GM18861 (cell line): ENCODE measurements at regions not wholly inside any gene's neighbourhood (a gene's known extent, or its start where the extent isn't known, plus 50 kb on each side); places are given as distances from the start of the nearest gene placed in this dataset.
"Not testable (repeated sequence)": the region's sequence is repeated elsewhere in the genome, so short reads cannot be mapped to it uniquely, and the experiment has no call there.

ENCODE experiments used
- ATAC-seq: cut with Tn5 transposase; IDR thresholded peaks from one replicate; pipeline ENCODE4 v1.9.1; 2021; ENCODE audit not compliant: unreplicated experiment

DNA sequence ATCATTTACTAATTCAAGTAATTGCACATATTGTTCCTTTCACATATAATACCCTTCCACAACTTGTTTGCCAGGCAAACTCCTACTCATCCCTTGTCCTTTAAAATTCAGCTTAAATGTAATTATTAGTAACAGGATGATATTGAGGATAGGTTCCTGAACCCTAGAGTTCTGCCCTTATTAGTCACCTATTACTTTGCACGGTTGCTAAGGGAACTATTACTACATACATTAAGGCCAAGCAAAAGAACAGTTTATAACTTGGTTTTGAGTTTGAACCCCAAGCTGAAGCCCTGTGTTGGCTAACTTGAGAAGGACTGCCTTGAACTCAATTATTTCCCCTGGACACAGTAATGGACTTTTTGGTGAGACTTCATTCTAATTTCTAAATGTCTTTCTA lies 529.7 kb downstream of the IGSF11 start:
- ATAC-seq: no peak

DNA sequence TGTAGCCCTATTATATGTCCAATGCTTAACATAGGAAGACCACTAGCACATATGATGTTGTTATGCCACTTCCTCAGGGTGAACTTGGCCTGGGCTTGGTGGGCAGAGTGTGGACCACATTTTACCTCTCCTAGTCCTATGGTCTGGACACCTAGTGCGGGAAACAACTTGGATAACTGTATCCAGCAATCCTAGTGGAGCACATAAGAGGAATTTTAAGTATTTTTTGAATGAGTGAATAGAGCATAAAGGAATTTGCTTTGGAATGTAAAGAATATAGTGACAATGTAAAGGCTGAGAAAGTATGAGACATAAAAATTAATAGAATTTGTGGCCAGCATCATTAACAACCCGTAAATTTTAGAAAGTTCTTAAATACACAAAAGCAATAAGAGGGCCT lies 528.9 kb downstream of the IGSF11 start:
- no peak for ATAC-seq

GRCh38 chr3:118511402-118511801 lies 523.2 kb downstream of the IGSF11 start:
- no peak for ATAC-seq

GRCh38 chr3:118512301-118512700 lies 522.3 kb downstream of the IGSF11 start:
- ATAC-seq: no peak

DNA sequence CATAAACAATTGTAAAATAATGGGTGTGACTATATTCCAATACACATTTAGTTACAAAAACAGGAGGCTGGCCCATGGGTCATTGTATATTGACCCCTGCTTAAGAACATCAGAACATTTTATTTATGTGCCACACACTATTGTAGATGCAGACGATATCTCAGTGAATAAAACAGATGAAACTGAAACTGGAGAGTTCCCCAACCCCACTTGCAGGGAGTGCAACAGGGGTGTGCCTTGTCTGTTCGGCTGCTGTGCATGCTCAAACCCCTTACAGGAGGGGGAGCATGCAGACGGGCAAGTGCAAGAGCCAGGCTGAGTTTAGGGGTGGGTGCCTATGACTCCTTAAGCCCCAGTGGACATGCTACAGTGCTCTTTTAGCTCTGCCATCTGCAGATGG lies 509.6 kb downstream of the IGSF11 start:
- ATAC-seq: no peak

DNA sequence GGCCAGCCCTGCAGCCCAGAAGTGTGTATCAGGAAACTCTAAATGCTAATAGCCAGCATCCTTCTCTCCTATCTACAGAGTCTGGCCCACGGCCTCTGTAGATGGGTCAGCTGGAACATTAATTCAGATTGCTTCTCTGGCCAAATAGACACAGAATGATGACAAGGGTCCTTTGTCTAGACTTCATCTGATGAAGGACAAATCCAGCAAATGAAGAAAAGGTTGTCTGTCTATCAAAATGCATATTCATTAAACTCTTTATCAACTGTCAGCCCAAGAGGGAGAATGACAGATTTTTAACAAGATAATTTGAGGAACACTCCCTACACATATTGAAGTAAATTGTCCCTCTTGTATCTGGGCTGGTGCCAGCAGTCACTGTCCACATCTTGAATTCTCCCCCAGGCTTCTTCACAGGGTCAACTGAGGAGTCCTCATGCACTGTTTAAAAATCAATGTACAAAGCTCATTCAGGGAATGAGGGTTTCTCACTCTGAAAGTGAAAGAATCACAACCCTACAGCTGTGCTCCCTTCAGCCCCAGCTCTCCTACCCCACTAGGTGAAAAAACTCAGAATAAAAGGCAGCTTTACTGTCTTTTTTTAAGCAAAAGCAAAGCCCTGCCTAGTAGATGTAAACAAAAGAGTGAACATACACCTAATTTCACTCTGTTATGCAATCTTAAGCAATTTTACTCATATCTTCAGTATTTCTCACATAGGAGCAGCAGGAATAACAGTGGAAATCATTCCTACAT lies 507.7 kb downstream of the IGSF11 start:
- ATAC-seq: peak; percentile 89

- ATAC-seq: peak; percentile 28
These were observed 507.1 kb downstream of the IGSF11 start for GRCh38 chr3:118527514-118528044.

- no peak for ATAC-seq
These were observed 505.1 kb downstream of the IGSF11 start for GRCh38 chr3:118529554-118529953.

GRCh38 chr3:118530350-118530922 lies 504.2 kb downstream of the IGSF11 start:
- no peak for ATAC-seq

DNA sequence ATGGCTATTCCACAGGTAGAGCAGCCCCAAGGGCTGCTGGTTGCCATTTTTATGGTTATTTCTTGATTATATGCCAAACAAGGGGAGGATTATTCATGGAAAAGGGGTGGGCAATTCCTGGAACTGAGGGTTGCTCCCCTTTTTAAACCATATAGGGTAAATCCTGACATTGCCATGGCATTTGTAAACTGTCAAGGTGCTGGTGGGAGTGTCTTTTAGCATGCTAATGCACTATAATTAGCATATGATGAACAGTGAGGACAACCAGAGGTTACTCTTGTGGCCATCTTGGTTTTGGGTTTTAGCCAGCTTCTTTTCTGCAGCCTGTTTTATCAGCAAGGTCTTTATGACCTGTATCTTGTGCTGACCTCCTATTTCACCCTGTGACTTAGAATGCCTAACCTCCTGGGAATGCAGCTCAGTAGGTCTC lies 503.7 kb downstream of the IGSF11 start:
- ATAC-seq: not testable (repeated sequence)

DNA sequence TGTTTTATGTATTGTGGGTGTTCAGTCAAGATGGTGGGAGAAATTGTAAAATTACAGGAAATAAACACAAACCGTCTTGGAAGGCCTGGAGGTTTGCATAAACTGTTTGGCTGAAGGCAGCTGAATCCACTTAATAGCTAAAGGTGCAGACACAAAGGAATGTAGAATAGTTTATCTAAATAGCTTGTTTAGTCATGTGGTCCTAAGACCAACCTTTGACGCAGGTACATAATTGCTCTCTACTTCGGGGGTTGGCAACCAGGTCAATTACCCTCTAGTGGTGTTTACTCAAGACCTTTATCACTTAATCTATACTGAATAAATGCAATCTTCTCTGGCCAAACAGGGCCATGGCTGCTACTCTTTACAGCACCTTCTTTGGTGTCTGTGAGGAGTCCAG lies 502.8 kb downstream of the IGSF11 start:
- no peak for ATAC-seq

DNA sequence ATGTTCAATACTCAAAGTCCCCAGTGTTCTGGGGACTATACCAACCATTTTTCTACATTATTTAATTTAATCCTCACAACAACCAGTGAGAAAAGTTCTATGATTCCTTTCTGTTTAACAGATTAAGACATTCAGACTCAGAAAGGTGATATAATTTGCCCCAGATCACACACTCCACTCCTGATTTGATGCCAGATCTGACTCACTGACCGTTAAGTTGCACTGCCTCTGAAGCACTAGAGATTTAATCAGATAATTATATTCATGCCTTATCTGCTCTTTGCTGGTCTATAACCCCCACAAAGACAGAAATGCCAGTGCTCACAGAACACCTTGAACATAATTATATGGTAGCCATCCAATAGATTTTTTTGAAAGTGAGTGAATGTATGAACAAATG lies 501.0 kb downstream of the IGSF11 start:
- ATAC-seq: no peak

DNA sequence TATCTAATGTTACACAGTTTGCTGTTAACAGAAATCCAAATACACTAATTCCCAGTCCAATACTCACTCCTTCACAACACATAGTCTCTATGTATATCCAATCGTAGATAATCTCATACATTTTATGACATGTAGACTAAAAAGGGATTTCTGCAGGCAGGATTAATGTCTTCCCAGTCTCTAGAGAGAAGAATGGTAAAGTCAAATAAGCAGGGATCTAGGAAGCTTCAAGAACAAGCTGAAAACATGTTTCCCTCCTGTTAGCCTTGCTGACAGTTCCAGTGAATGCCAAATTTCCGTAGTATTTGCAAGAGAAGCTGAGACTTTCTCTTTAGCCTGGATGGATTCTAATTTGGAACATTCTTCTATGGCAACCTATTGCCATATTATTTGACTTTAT lies 500.1 kb downstream of the IGSF11 start:
- ATAC-seq: no peak

DNA sequence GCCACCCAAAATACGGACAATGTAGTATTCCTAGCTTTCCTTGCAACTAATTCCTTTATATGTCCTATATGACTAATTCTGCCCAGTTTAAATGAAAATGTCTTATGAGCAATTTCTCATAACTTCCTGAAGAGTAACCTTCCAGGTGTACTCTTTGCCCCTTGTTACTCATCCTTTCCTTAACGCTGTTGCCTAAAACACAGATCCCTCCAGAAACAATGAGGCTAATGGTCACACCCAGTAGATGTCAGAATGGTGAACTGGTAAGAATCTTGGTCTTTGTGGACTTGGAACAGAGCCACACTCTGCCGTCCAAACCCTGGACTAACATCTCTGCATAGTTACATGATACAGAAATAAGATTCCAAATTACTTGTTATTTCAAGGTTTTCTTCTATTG lies 497.9 kb downstream of the IGSF11 start:
- no peak for ATAC-seq

GRCh38 chr3:118537454-118537853 lies 497.2 kb downstream of the IGSF11 start:
- ATAC-seq: no peak

DNA sequence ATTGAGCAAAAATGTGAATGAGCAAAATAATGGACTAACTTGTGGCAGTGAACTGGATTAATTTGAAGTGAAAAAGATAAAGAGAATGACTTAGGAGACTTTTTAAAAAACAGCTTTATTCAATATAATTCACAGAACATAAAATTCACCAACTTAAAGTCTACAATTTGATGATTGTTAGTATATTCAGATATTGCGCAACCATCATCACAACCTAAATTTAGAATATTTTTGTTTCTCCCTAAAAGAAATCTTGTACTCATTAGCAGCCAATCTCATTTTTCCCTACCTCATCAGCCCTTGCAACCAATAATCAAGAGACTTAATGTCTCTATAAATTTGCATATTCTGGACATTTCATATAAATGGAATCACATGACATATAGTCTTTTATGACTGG lies 496.5 kb downstream of the IGSF11 start:
- ATAC-seq: no peak

DNA sequence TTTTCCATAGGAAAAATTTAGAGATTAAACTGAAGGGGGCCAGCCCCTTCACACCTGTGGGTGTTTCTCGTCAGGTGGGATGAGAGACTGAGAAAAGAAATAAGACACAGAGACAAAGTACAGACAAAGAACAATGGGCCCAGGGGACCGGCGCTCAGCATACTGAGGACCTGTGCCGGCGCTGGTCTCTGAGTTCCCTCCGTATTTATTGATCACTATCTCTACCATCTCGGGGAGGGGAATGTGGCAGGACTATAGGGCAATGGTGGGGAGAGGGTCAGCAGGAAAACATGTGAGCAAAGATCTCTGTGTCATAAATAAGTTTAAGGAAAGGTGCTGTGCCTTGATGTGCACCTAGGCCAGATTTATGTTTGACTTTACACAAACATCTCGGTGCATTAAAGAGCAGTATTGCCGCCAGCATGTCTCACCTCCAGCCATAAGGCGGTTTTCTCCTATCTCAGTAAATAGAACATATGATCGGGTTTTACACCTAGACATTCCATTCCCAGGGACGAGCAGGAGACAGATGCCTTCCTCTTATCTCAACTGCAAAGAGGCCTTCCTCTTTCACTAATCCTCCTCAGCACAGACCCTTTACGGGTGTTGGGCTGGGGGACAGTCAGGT lies 494.7 kb downstream of the IGSF11 start:
- not testable (repeated sequence) for ATAC-seq

- ATAC-seq: not testable (repeated sequence)
These were observed 494.2 kb downstream of the IGSF11 start for GRCh38 chr3:118540448-118540821.

DNA sequence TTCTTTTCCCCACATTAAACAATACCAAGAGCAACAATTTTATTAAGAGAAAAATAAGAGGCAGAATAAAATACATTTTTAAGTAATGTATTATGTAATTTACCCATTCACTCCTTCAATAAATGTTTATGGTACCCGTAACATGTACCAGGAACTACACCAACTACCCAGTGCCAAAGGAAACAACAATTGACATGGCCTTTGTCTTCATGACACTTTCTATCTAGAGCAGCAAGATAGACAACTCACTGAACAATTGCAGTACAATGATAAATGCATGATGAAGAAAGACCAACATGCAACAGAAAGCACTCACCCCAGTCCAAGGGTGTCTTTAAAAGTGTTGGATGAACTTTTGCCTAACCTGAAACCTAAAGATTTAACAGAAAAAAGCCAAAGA lies 493.8 kb downstream of the IGSF11 start:
- ATAC-seq: no peak

DNA sequence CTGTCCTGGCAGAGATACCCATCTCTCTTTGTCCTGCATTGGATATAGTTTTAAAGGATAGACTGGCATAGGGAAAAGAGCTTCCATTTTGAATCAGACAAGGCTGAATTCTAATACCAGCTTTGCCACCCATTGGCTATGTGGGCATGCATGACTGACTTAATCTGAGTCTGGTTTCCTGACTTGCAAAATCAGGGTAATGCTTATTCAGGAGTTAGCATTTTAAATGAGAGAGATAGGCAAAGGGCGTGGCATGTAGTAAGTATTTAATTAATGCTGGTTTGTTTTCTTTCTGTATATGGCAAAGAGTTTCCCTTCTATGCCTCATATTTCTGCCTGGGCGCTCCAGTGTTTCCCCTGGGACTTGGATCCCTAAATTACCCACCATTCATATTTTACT lies 492.9 kb downstream of the IGSF11 start:
- ATAC-seq: no peak

- ATAC-seq: no peak
These were observed 490.8 kb downstream of the IGSF11 start for GRCh38 chr3:118543832-118544231.

DNA sequence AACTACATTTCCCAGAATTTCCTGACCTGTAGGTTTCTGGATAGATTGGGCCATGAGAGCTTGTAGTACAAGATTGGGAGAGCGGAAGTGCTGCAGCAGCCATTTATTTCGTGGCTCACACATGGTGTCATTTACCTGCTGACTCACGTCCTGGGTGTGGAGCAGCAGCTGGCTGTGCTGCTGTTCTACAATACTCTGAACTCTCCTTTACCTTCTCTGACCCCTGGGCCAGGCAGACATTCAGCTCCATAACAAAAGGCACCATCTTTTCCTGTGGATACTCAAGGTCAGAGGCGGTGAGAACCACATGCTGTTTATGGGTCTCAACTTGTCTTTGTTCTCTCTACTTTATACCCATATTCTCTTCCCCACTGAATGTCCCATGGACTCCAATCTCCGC lies 490.2 kb downstream of the IGSF11 start:
- no peak for ATAC-seq
